ENCODE measurements at regions not wholly inside any gene's neighbourhood (a gene's known extent, or its start where the extent isn't known, plus 50 kb on each side); places are given as distances from the start of the nearest gene placed in this dataset.

DNA sequence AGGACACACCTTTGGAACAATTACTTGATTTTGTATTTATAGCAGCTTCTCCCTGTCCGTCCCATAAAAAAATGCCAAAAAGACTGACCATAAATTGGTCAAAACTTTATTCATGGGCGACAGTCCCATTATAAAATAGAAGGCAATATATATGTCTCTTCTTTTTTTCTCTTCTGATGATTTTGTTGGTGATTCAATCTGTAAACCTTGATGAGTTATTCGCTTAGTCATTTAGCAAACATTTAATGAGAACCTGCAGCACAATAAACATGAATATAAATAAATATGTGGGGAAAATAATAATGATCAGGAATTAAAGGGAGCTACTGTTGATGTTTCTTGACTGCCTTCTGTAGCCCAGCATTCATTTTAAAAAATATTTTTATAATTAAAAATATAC lies 356.4 kb upstream of the ACTBL2 start:
- H3K4me1 ChIP-seq = peaks cover 0 to 36% (median 15%) of the 10 kb centered on the region in 12 donors
- H3K27ac ChIP-seq = no peak overlapping the region
- TF ChIP-seq, protein P1, sequence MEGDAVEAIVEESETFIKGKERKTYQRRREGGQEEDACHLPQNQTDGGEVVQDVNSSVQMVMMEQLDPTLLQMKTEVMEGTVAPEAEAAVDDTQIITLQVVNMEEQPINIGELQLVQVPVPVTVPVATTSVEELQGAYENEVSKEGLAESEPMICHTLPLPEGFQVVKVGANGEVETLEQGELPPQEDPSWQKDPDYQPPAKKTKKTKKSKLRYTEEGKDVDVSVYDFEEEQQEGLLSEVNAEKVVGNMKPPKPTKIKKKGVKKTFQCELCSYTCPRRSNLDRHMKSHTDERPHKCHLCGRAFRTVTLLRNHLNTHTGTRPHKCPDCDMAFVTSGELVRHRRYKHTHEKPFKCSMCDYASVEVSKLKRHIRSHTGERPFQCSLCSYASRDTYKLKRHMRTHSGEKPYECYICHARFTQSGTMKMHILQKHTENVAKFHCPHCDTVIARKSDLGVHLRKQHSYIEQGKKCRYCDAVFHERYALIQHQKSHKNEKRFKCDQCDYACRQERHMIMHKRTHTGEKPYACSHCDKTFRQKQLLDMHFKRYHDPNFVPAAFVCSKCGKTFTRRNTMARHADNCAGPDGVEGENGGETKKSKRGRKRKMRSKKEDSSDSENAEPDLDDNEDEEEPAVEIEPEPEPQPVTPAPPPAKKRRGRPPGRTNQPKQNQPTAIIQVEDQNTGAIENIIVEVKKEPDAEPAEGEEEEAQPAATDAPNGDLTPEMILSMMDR (IDR thresholded peaks at IDR 0.05) = no peak
- no peak for TF ChIP-seq POLR2A (IDR thresholded peaks at IDR 0.05)
- ATAC-seq (no peak), DNase-seq (no peak)
- no peaks in the 10 kb centered on the region for H3K36me3 ChIP-seq
- intact Hi-C loops (cut with DNase I) = loop anchor here in 1 of 10 donors (5.0 kb wide), 1 partner anchor 57 kb away; no protein-coding TSS in a partner anchor
- WGBS, 4 donors = 77 to 96% (median 87%) methylated on average over 3 of the region's 3 CpGs
- H3K4me3 ChIP-seq = no peak overlapping the region
- peaks cover 0 to 17% (median 0%) of the 10 kb centered on the region in 12 donors for H3K9me3 ChIP-seq
- H3K27me3 ChIP-seq = no peaks in the 10 kb centered on the region

DNA sequence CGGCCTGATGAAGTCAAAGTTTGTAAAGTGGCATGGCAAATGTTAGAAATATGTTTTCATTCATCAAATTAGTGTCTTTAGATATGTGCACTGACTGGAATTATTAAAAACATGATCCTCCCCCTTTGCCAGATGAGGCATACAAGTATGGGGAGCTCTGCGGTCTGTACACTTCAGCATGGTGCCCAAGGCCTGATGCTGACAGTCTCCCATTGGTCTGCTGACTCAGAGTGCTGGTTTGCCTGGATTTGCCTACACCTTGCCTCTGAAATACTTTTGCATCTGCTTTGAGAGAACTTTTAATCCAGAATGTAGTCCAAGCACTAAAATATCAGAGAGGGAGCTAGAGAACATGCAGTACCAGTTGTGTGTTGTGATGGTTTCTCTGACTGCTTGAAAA lies 354.3 kb upstream of the ACTBL2 start:
- ATAC-seq = no peak
- intact Hi-C loops (cut with DNase I) = loop anchor here in 1 of 10 donors (5.0 kb wide), 1 partner anchor 55 kb away; no protein-coding TSS in a partner anchor
- Histone ChIP-seq H3K36me3 (no peaks in the 10 kb centered on the region), H3K9me3 (peaks cover 0 to 17% (median 0%) of the 10 kb centered on the region in 12 donors), H3K27me3 (no peaks in the 10 kb centered on the region), H3K4me3 (no peak overlapping the region), H3K4me1 (peaks cover 0 to 18% (median 10%) of the 10 kb centered on the region in 12 donors), H3K27ac (no peak overlapping the region)
- TF ChIP-seq POLR2A (IDR thresholded peaks at IDR 0.05) = no peak
- TF ChIP-seq, protein P1 (IDR thresholded peaks at IDR 0.05) = no peak
- DNase-seq = no peak
- WGBS, 4 donors = 96 to 100% (median 97%) methylated on average over 2 of the region's 2 CpGs

DNA sequence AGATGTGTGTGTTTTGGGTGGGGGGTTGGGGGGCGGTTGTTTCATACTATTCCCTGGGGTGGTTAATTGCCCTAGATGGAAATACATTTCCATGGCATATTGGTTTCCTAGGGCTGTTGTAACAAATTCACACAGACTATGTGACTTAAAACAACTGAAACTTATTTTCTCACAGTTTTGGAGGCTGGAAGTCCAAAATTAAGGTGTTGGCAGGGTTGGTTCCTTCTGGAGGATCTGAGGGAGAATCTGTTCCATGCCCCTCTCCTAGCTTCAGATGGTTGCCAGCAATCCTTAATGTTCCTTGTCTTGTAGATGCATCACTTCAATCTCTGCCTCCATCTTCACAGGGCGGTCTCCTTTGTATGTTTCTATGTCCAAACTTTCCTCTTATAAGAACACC lies 353.7 kb upstream of the ACTBL2 start:
- intact Hi-C loops (cut with DNase I) = loop anchor here in 1 of 10 donors (5.0 kb wide), 1 partner anchor 54 kb away; no protein-coding TSS in a partner anchor
- Histone ChIP-seq H3K36me3 (no peaks in the 10 kb centered on the region), H3K27me3 (no peaks in the 10 kb centered on the region), H3K27ac (no peak overlapping the region), H3K4me1 (peaks cover 0 to 12% (median 6%) of the 10 kb centered on the region in 12 donors), H3K9me3 (peaks cover 0 to 17% (median 0%) of the 10 kb centered on the region in 12 donors), H3K4me3 (no peak overlapping the region)
- 73 to 99% (median 98%) methylated on average over 2 of the region's 2 CpGs for WGBS, 4 donors
- DNase-seq = no peak
- no peak for ATAC-seq
- TF ChIP-seq POLR2A (IDR thresholded peaks at IDR 0.05) = no peak
- TF ChIP-seq, protein P1 (IDR thresholded peaks at IDR 0.05) = no peak

DNA sequence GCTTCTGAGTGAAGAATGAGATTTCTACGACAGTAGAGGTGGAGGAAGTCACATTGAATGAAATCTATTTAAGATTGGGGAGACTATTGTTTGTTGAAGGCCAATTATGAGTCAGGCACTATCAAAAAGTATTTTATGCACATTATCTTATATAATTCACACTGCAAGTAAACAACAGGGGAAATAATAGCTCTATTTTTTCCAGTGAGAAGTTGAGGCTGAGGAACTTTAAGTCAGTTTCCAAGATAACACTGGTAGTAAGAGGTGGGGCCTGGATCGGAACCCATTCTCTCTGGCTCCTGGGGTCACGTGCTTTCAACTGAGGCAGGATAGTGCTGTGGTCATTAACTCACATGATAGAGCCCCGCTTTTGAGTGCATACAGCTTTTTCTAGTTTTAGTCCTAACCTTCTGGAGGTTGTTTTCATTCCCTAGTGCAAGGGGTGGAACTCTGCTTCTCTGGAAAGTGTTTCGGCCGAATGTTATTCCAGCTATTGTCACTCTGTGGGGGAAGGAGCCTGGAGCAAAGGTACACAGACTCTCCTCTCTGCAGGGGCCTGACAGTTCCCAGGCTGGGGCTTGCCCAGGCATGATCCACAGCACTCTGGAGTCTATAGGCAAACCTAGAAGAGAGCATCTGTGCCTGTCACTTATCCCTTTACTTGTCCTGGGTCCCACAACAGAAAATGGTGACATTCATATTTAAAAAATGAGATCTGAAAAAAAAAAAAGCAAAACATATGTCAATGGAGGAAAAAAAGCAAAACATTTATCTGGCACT lies 352.4 kb upstream of the ACTBL2 start:
- no peaks in the 10 kb centered on the region for H3K36me3 ChIP-seq
- DNase-seq (no peak), ATAC-seq (peak in 1 of 4 donors; percentile 50)
- peaks cover 0 to 17% (median 0%) of the 10 kb centered on the region in 12 donors for H3K9me3 ChIP-seq
- peaks cover 0 to 9% (median 3%) of the 10 kb centered on the region in 12 donors for H3K4me1 ChIP-seq
- 54 to 78% (median 67%) methylated on average over 6 of the region's 6 CpGs for WGBS, 4 donors
- intact Hi-C loops (cut with DNase I) = loop anchor here in 1 of 10 donors (5.0 kb wide), 1 partner anchor 53 kb away; no protein-coding TSS in a partner anchor
- TF ChIP-seq POLR2A (IDR thresholded peaks at IDR 0.05) = no peak
- TF ChIP-seq, protein P1 (IDR thresholded peaks at IDR 0.05) = no peak
- H3K4me3 ChIP-seq = no peak overlapping the region
- H3K27me3 ChIP-seq = no peaks in the 10 kb centered on the region
- H3K27ac ChIP-seq = peak overlapping the region in 5 of 12 donors; percentile 20 to 52 (median 36)
